Cardiac muscle cell (in vitro differentiated cells and primary cell): ENCODE measurements at regions not wholly inside any gene's neighbourhood (a gene's known extent, or its start where the extent isn't known, plus 50 kb on each side); places are given as distances from the start of the nearest gene placed in this dataset.
"Not testable (repeated sequence)": the region's sequence is repeated elsewhere in the genome, so short reads cannot be mapped to it uniquely, and the experiment has no call there.

Source experiments
- DNase-seq, 2 donors: peaks; one replicate each; pipeline versions ENCODE4 v3.0.0 to v3.0.0-alpha.2; 2010 to 2017; ENCODE audit warnings: low read depth in 1 of 2, low spot score in 1 of 2
- H3K27ac ChIP-seq: fragments of 200-600 bp; sonication (generic); 2 replicates; pipeline ENCODE4 v1.5.1; 2016
- H3K27me3 ChIP-seq: fragments of 200-600 bp; sonication (generic); 2 replicates; pipeline ENCODE4 v1.6.0; 2016; ENCODE audit warnings: control low read depth
- H3K36me3 ChIP-seq: fragments of 200-600 bp; sonication (generic); 2 replicates; pipeline ENCODE4 v1.5.1; 2016; ENCODE audit warnings: control low read depth
- H3K4me1 ChIP-seq: fragments of 200-600 bp; sonication (generic); 2 replicates; pipeline ENCODE4 v1.8.1; 2017; ENCODE audit warnings: low read depth, mild to moderate bottlenecking, mixed run types
- H3K4me3 ChIP-seq: fragments of 200-600 bp; sonication (generic); 2 replicates; pipeline ENCODE4 v1.5.1; 2016; ENCODE audit warnings: mild to moderate bottlenecking
- H3K9me3 ChIP-seq: fragments of 200-600 bp; sonication (generic); 2 replicates; pipeline ENCODE4 v1.5.1; 2017; ENCODE audit warnings: low read depth, mild to moderate bottlenecking, control low read depth
- TF ChIP-seq, protein P1 (sequence below): IDR thresholded peaks from 2 replicates; pipeline ENCODE4 v1.5.1; 2012; ENCODE audit warnings: low read depth, mild to moderate bottlenecking, low read length

DNA sequence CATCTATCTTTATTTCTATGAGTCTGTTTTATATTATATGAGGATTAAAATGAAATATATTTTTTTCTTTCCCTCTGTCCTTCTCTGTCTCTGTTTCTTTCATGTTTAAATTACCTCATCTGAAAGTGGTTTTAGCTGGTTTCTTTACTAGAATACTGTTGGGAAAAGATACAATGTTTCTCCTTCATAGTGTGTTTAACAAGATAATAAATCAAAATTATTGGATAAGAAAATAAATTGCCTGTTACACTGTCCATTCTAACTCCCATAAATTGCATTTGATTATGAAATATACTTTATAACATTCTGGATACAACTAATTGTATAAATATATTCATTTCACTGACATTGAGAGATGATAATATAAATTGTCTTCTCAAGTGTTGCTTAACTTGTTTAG, 1168.0 kb downstream of the PLA2G4A start:
- TF ChIP-seq, protein P1, sequence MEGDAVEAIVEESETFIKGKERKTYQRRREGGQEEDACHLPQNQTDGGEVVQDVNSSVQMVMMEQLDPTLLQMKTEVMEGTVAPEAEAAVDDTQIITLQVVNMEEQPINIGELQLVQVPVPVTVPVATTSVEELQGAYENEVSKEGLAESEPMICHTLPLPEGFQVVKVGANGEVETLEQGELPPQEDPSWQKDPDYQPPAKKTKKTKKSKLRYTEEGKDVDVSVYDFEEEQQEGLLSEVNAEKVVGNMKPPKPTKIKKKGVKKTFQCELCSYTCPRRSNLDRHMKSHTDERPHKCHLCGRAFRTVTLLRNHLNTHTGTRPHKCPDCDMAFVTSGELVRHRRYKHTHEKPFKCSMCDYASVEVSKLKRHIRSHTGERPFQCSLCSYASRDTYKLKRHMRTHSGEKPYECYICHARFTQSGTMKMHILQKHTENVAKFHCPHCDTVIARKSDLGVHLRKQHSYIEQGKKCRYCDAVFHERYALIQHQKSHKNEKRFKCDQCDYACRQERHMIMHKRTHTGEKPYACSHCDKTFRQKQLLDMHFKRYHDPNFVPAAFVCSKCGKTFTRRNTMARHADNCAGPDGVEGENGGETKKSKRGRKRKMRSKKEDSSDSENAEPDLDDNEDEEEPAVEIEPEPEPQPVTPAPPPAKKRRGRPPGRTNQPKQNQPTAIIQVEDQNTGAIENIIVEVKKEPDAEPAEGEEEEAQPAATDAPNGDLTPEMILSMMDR, result no peak
- no peaks in the 10 kb centered on the region for H3K27me3 ChIP-seq
- H3K4me1 ChIP-seq, result no peaks in the 10 kb centered on the region
- H3K27ac ChIP-seq, result no peak overlapping the region
- H3K36me3 ChIP-seq, result no peaks in the 10 kb centered on the region
- H3K9me3 ChIP-seq, result no peaks in the 10 kb centered on the region
- H3K4me3 ChIP-seq, result no peak overlapping the region
- no peak for DNase-seq

DNA sequence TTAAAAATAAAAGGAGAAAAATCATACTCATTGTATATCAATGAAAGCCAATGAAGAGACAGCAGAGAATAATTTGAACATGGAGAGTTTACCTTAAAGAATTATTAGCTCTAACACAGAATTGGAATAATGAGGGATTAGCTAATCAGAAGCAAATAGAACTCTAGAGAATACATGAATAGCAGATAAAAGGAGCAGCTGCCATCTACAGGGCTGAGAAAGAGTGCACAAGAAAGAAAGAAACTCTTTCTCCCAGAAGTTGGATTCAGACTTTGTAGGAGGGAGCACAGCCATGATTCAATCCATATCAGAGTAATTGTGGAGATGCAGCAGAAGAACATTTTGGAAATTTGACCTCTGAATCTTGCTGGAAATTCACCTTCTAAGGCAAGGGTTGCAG, 1171.2 kb downstream of the PLA2G4A start:
- TF ChIP-seq, protein P1, result peak; percentile 34
- peak; percentile 10 to 25 for DNase-seq
- H3K27ac ChIP-seq, result no peak overlapping the region
- H3K36me3 ChIP-seq, result no peaks in the 10 kb centered on the region
- no peak overlapping the region for H3K4me3 ChIP-seq
- no peaks in the 10 kb centered on the region for H3K9me3 ChIP-seq
- no peaks in the 10 kb centered on the region for H3K27me3 ChIP-seq
- no peaks in the 10 kb centered on the region for H3K4me1 ChIP-seq

DNA sequence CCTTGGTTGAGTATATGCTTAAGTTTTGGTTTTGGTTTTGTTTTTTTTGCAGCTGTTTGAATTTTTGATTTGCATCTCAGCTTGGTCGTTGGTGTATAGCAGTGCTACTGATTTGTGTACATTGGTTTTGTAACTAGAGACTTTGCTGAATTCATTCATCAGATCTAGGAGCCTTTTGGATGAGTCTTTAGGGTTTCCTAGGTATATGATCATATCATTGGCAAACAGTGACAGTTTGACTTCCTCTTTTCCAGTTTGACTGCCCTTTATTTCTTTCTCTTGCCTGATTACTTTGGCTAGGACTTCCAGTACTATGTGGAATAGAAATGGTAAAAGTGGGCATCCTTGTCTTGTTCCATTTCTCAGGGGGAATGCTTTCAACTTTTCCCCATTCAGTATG, 1174.9 kb downstream of the PLA2G4A start:
- H3K27me3 ChIP-seq, H3K9me3 ChIP-seq, H3K4me3 ChIP-seq, H3K36me3 ChIP-seq, DNase-seq, H3K27ac ChIP-seq, H3K4me1 ChIP-seq: not testable (repeated sequence)

DNA sequence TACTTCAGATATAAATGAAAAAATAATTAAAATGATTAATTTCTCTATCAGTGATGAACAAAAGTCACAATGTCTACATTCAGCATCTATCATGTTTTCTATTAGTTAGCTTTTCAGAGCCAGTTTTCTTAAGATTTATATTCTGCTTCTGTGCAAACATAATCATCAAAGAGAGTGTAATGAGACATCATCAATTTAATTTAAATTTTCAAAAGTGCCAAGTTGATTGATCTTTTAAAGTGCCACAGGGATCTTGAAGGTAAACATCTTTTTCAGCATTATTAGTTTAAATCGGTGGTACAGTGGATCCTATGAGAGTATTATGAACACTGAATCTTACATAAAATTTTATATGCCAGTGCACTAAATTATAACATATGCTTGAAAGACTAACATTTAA, 1176.1 kb downstream of the PLA2G4A start:
- no peak for DNase-seq
- no peaks in the 10 kb centered on the region for H3K4me1 ChIP-seq
- no peak overlapping the region for H3K4me3 ChIP-seq
- H3K36me3 ChIP-seq, result no peaks in the 10 kb centered on the region
- no peaks in the 10 kb centered on the region for H3K27me3 ChIP-seq
- TF ChIP-seq, protein P1, result no peak
- no peak overlapping the region for H3K27ac ChIP-seq
- no peaks in the 10 kb centered on the region for H3K9me3 ChIP-seq

DNA sequence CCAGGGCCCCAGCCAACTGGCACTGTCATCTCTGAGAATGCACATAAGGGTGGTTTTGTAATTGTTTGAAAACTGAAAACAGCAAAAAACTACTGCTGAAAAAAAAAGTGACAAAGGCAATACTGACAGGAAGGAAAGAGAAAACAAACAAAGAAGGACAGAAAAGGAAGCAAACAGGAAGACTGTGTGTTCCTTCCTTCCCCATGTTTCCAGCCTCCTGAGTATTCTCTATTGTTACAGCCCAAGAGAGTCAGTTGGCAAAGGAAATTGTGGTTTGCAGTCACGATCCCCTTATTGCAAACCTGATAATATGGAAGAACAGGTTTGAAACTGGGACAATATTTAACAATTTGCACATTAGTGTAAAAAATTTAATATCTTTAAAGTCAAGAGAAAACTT, 1177.6 kb downstream of the PLA2G4A start:
- no peak overlapping the region for H3K27ac ChIP-seq
- no peaks in the 10 kb centered on the region for H3K27me3 ChIP-seq
- H3K4me3 ChIP-seq, result no peak overlapping the region
- TF ChIP-seq, protein P1, result no peak
- no peaks in the 10 kb centered on the region for H3K4me1 ChIP-seq
- H3K36me3 ChIP-seq, result no peaks in the 10 kb centered on the region
- no peaks in the 10 kb centered on the region for H3K9me3 ChIP-seq
- DNase-seq, result no peak

DNA sequence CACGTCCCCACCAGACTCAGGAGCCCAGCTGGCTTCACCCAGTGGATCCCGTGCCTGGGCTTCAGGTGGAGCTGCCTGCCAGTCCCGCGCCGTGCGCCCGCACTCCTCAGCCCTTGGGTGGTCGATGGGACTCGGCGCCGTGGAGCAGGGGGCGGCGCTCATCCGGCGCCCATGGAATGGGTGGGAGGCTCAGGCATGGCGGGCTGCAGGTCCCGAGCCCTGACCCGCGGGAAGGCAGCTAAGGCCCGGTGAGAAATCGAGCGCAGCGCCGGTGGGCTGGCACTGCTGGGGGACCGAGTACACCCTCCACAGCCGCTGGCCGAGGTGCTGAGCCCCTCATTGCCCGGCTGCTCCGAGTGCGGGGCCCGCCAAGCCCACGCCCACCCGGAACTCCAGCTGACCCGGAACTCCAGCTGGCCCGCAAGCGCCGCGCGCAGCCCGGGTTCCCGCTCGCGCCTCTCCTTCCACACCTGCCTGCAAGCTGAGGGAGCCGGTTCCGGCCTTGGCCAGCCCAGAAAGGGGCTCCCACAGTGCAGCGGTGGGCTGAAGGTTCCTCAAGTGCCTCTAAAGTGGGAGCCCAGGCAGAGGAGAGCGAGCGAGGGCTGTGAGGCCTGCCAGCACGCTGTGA, 1184.6 kb downstream of the PLA2G4A start:
- H3K4me3 ChIP-seq, H3K9me3 ChIP-seq, DNase-seq, H3K27me3 ChIP-seq, H3K27ac ChIP-seq, H3K36me3 ChIP-seq, H3K4me1 ChIP-seq: not testable (repeated sequence)

DNA sequence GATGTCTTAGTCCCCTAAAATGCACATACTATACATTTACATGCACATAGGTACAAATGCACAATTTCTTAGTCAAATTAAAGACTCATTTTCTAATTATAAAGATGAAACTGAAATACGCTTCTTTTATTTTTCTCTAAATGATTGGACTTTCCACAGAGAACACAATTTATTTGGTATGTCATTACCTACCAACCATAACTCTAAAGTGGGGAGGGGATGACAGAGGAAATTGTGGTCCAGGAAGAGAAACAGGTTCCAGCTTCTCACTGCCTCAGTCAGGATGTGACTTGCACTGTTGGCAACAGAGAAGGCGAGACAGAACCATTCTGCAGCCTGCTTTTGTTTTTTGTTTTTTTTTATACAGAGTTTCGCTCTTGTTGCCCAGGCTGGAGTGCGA, 1189.2 kb downstream of the PLA2G4A start:
- no peak for DNase-seq
- Histone ChIP-seq H3K27ac (no peak overlapping the region), H3K27me3 (no peaks in the 10 kb centered on the region), H3K9me3 (no peaks in the 10 kb centered on the region), H3K4me3 (no peak overlapping the region), H3K4me1 (no peaks in the 10 kb centered on the region), H3K36me3 (no peaks in the 10 kb centered on the region)
- TF ChIP-seq, protein P1, result no peak
